T-helper 22 cell (primary cell): ENCODE measurements at regions not wholly inside any gene's neighbourhood (a gene's known extent, or its start where the extent isn't known, plus 50 kb on each side); places are given as distances from the start of the nearest gene placed in this dataset.
"Not testable (repeated sequence)": the region's sequence is repeated elsewhere in the genome, so short reads cannot be mapped to it uniquely, and the experiment has no call there.

Experiments
- DNase-seq: peaks from one replicate; pipeline ENCODE4 v3.0.0-alpha.2; 2020; ENCODE audit warnings: low read depth

DNA sequence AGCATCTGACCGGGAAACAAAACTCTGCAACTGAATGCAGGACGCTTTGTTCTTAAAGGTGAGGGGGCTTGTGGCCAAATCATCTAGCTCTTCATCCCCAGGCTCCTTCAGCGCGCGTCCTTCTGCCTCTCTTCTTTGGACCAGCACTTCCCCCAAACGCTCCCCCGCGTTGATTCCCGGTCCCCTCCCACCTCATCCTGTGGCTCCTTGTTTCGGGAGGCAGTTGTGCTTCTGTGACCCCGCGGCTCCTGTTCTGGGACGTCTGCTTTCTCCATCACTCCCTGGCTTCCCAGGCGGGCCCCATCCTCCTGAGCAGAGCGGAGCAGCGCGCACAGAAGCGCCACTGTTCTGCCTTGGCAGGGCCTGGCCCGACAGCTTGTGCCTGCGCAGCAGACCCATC is 109.7 kb upstream of the ZNG1E start:
- DNase-seq, result not testable (repeated sequence)

DNA sequence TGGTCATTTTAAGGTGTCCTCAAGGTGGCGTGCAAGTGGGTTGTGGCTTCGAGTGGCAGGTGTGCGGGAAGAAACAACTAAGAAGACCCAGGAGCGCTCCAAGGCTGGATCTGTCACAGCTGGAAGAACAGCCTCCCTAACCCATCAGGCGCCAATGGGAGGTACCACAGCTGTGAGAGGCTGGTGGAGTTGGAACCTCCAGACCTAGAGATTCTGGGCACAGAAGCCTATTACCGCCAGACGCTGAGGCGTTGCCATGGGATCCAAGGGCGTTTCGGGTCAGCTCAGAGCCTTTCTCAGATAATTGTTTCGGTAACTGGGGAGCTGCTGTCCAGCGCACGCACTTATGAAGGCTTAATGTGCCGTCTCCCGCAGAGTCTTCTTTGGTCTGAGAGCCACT is 156.7 kb upstream of the ZNG1E start:
- DNase-seq, result not testable (repeated sequence)

DNA sequence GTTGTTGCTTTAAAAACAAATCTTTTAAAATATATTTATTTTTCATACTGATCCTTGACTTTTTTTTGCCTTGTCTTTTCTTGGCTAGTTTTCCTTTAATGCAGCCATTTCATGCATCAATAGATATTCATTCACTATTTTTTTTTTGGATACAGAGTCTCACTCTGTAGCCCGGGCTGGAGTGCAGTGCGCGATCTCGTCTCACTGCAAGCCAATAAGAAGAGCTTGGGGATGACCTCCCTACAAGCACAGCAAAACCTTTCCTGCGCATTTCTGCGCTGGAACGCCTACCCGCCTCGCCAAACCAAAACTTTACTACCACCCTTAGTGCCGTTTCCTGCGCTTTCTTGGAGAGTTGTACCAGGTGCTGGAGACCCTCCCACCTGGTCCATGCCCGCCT is 161.3 kb upstream of the ZNG1E start:
- not testable (repeated sequence) for DNase-seq

DNA sequence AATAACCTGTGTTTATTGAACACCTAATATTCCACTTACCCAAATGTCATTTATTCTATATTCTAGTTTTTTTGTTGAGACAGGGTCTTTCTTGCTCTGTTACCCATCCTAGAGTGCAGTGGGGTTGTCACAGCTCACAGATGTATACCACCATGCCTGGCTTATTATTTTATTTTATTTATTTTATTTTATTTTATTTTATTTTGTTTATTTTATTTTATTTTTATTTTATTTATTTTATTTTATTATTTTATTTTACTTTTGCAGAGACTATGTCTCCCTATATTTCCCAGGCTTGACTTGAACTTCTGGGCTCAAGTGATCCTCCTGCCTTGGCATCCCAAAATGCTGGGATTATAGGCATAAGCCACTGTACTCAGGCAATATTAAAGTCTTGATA is 167.8 kb upstream of the ZNG1E start:
- not testable (repeated sequence) for DNase-seq

DNA sequence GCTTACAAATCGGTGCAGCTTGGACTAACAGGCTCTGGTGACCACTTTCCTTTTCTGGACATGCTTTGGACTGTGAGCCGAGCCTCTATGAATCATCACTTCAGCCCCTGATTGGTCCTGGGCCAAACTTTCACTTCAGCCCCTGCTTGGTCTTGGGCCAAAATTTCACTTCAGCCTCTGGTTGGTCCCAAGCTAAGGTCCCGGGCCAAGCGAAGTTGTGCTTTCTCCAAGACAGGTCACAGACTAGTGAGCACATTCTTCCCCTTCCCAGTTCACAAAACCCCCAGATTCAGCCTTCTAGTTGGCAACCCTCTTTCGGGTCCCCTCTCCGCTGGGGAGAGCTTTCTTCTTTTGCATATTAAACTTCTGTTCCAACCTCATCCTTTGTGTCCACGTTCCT is 171.0 kb upstream of the ZNG1E start:
- not testable (repeated sequence) for DNase-seq

DNA sequence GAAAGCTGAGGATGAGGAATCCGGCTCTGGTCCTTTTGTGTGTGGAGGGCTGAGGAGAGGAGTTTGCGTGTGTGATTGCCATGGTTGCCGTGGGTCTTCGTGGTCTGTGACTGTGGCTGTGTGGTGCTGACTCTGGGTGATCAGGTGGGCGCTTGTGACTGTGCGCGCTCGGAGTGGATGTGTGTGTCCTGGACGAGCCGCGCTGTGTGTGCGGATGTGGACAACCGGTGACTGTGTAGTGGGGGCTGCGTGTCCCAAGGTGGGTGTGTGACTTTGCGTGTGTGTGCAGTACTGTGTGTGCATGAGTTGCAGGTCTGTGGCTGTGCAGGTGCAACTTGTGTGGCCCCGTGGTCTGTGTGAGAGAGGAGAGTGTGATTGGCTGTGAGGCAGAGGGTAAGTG is 172.0 kb upstream of the ZNG1E start:
- DNase-seq, result not testable (repeated sequence)

DNA sequence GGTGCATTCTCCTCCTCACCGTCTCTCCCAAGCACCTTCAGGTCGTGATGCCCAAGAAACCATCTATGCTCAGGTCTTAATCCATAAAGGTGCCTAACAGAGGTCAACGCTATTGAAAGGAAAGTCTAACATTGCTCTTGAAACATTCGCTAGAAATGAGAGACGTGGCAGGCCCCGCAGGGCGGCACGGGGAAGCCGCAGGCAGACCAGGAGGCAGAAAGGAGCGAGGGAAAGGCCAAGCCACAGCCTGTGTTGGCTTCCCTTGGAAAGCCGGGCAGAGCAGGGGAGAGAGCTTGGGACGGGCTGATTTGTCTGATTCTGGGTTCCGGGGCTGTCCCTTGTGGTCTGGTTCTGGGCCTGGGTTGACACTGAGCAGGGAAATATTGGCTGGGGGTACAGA is 192.8 kb upstream of the ZNG1E start:
- not testable (repeated sequence) for DNase-seq

DNA sequence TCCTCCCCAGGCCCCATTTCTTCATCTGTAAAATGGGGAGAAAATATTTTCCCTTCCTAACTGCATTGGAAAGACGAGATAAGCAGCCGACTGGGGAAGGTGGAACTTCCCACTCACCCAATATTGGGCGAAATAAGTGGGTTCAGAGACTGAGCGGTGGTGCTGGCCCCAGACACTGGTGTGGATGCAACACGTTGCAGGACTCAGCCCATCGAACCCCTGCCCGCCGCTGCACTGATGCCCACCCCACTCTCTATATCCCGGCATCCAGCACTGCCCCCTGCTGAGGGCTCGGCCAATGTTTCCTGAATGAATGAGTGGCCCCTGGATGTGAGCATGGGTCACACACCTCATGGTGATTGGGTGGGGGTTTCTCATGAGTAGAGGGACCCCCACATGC is 194.4 kb upstream of the ZNG1E start:
- DNase-seq, result not testable (repeated sequence)

DNA sequence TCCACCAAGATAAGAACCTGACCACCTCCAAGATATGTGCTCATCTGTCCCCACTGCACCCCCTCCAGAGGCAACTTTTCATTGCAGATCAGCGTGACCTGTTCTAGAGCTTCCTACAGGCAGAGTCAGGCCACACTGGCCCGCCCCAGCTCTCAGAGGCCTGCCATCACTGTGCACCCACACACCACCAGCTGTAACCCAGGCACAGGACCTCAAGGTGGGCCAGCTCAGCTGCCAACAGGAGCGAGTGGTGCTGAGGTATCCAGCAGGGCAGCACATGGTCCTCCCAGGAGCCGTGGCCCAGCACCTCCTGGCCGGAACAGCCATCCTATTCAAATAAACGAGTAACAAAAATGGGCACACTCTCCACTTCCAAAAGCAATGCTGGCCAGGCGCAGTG is 189.9 kb upstream of the FOXD4L5 start:
- not testable (repeated sequence) for DNase-seq

DNA sequence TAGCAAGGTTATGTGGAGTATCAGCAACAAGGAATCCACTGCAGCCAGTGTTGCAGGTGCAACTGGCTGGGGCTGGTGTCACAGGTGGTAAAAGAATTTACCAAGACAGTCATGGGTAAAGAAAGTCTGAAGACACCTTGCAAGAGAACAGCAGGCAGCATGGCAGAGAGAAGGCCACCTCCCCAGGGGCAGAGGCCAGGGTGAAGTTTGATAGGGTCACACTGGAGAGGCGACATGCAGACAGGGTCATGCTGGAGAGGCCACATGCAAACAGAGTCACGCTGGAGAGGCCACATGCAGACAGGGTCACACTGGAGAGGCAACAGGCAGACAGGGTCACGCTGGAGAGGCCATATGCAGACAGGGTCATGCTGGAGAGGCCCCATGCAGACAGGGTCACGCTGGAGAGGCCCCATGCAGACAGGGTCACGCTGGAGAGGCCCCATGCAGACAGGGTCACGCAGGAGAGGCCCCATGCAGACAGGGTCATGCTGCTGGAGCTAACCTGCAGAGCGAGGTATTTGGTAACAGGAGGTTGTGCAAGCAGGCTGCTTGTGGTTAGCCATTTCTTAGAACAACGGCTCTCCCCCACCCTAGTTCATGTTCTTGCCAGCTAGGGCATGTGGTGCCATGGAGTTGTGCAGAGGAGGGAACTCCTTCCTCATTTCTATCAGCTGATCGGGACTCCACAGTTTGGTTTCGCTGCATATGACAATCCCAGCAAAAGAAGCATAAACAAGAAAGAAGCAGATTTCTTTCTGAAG is 188.2 kb upstream of the FOXD4L5 start:
- not testable (repeated sequence) for DNase-seq

DNA sequence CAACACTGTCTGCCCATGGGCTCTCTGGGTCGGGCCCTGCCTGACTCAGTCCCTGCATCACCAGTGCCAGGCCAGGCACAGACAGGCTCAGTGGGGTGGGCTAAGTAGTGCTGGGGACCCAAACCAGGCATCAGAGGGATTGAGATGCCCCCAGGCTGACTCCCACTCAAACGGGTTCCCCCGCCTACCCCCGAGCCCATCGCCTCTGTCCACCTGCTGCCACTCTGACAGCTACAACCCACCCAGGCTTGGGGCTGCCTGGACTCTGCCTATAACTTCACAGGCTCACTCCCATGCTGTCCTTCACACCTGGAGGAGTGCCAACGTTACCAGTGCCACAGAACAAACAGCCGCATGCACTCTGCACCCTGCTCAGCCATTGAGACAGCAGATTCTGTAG is 186.1 kb upstream of the FOXD4L5 start:
- not testable (repeated sequence) for DNase-seq

DNA sequence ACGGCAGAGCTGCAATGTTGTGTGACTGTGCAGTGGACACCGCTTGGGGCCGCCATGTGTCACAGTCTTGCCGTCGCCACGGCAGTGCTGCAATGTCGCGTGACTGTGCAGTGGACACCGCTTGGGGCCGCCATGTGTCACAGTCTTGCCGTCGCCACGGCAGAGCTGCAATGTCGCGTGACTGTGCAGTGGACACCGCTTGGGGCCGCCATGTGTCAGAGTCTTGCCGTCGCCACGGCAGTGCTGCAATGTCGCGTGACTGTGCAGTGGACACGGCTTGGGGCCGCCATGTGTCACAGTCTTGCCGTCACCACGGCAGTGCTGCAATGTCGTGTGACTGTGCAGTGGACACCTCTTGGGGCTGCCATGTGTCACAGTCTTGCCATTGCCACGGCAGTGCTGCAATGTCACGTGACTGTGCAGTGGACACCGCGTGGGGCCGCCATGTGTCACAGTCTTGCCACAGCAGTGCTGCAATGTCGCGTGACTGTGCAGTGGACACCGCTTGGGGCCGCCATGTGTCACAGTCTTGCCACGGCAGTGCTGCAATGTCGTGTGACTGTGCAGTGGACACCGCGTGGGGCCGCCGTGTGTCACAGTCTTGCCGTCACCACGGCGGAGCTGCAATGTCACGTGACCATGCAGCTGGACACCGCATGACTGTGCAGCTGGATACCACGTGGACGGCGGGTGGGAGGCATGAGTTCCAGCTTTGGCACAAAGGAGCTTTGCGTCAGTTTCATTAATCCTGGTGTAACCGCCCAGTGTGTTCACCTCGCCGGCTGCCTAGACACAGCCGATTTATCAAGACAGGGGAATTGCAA is 182.1 kb upstream of the FOXD4L5 start:
- DNase-seq, result not testable (repeated sequence)

DNA sequence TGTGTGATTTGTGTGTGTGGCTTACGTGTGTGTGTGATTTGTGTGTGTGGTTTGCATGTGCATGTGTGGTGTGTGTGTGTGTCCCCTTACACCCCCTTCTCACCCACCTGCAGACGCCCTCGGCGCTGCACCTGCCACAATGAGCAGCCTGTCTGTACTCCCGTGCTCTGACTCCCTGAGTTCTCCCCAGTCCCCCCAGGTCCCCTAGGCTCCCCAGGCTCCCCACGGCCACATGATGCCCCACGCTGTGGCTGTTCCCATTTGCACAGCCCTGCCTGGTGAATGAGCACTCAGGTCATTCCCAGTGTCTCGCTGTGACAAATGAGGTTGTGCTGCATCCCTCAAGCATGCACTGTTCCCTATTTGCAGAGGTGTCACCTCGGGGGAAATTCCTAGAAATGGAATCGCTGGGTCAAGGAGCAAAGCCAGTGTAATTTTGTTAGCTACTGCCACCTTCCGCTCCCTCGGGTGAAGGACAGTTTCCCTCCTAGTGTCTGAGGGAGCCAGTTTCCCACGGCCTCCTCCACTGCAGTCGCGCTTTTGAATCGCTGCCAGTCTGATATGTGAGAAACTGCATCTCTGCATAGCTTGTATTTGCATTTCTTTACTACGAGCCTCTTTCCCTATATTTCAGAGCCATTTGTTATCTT is 180.4 kb upstream of the FOXD4L5 start:
- not testable (repeated sequence) for DNase-seq

DNA sequence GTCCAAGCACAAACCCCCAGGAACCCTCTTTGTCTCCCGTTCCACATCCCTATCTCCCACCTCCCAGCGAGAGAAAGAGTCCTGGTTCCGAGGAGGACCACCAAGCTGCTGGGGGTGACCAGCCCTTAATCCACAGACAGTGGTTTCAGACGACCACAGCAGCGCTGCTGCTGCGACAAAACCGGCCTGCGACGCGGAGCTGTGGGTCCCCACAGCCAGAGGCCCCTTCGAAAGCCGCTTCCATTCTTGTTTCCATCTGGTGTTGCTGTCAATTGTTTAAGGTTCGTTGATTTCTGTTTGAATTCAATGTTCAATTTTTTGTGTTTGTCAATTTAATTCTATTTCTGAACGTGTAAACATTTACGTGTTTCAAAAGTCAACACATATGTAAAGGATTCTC is 177.5 kb upstream of the FOXD4L5 start:
- not testable (repeated sequence) for DNase-seq

DNA sequence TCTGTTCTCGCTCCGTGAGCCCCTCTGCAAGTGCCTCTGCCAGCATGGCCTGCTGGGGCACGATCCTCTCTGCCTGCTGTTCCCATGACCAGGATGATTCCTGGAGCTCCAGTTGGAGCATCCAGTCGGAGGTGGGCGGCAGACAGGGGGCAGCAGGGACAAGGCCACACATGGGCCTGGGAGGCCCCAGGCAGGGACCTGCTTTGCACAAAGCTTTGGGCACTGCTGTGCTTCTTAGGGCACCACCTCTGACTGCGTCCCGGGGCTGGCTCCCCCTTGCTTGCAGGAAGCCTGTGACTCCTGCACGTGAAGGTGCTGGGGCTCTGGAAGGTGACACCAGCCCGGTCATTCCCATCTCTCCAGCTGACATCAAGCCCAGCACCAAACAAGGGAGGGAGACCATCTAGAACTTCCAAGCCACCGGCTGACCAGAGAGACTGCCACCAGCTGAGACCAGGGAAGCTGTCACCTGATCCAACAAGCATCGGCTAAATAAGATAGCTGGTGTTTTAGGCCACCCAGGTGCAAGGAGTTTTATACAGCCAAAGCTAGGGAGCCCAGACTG is 174.8 kb upstream of the FOXD4L5 start:
- DNase-seq, result no peak

DNA sequence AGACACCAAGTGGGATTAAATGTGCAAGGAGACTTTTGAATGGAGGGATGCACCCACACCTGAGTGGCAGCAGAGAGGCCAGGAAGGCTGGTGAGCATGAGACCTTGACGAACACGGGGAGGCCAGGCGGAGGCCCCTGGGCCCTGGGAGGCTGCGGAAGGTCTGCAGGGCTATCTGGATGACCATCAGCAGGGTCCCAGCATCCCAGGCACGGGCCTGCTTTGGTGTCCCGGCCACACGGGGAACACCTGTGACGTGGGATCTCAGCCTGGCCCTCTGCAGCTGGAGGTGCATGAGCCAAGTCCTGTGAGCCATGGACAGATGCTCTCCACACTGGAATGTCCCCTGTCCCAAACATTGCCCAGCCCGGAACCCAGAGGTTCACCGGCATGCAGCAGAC is 174.0 kb upstream of the FOXD4L5 start:
- no peak for DNase-seq

DNA sequence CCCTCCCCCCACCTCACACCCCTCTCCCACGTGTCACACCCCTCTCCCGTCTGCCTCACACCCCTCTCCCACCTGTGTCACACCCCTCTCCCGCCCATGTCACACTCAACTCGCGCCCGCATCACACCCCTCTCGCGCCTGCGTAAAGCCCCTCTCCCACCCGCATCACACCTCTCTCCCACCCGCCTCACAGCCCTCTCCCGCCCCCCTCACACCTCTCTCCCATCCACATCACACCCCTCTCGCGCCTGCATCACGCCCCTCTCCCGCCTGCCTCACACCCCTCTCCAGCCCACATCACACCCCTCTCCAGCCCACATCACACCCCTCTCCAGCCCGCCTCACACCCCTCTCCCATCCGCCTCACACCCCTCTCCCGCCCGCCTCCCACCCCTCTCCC is 173.5 kb upstream of the FOXD4L5 start:
- DNase-seq, result no peak

DNA sequence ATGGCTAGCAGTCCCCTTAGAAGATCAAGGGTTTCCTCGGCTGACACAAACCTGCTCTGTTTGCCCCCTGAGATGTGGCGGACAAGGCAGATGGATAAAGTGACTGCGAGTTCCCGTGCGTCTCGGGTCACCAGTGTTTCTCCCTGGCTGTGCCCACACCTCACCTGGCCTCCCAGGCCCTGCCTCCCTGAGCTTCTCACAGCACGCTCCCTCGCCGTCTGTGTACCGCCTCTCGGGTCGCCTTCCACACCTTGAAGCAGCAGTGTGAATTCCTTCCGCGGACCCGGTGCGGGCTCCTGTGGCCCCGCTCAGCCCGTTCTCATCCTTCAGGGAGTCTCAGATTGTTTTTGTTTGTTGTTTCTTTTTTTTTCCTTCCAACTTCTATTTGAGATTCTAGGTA is 172.0 kb upstream of the FOXD4L5 start:
- DNase-seq, result not testable (repeated sequence)

DNA sequence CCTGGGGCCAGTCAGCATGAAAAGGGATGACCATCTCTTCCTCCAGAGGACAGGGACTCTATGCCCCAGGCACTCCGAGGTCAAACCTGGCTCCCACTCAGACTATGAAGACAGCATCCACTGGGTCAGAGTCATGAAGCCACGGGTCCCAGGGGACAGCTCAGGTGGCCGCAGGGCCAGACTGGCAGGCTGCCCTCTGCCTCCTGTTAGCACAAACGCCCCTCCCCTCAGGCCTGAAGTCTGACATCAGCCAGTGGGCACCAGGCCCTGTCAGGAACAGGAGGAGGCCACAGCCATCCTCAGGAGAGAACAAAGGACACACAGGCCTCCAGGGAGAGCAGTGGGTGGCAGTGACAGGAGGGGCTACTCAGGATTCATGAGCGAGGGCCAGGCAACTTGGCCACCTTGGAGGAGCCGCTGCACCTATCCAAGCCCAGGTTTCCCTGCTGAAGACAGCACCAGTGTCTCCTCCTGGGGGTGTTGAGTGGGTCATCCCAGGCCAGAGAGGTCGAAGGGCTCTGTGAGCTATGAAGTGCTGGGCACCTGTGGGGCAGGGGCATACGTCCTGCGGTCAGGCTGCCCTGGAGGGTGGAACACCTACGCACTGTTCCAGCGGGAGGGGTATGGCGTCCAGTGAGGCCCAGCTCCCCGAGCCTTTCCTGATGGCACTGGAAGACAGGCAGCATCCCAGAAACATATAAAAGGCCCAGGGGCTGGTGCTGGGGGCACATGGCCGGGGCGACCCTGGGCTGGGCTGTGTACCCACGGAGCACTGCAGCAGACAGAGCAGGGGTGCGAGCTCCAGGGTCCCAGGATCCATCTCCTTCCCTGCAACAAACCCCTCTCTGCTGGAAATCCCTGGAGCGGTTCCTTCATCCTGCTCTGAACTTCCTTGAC is 171.0 kb upstream of the FOXD4L5 start:
- not testable (repeated sequence) for DNase-seq

DNA sequence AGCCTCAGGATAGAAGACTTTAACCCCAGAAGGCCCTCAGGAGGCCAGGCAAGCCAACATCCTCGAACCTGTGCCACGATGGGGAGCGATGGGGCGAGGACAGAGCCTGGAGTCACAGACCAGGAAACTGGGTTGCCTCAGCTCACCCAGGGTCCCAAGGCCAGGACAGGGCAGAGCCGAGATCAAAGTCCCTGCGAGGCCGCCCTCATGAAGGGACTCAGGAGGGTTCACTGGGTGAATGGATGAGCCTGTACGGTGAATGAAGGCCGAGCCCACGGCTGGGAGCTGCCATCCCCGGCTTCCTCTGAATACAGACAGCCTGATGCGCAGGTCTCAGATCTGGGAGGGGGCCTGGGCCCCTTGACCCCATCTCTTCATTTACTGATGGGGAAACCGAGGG is 170.1 kb upstream of the FOXD4L5 start:
- DNase-seq, result not testable (repeated sequence)

DNA sequence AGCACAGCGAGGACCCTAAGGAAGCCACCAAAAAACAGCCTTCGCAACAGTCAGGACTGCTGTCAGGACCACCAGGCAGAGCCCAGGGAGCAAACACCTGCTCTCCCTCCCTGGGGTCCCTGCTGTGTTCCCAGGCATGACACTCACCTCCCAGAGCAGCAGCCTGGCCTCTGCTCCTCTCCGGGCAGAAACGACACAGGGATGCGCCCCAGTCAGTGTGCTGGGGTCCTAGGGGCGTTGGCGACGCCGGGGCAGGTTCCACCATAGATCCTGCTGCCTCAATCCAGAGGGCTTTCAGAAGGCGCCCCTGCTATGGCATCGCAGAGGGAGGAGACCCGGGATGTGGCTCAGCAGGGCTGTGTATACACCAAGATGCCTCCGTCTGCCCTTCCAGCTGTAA is 169.7 kb upstream of the FOXD4L5 start:
- DNase-seq, result not testable (repeated sequence)
